Suprapubic skin (tissue), 4 donors: ENCODE measurements at regions not wholly inside any gene's neighbourhood (a gene's known extent, or its start where the extent isn't known, plus 50 kb on each side); places are given as distances from the start of the nearest gene placed in this dataset.

Experiments
- POLR2A ChIP-seq, 2 donors: fragments of 450-650 bp; IDR thresholded peaks; one replicate each; pipeline ENCODE4 v1.6.1; 2017; ENCODE audit warnings: antibody characterized with exemption in 2 of 2, mild to moderate bottlenecking in 2 of 2, moderate library complexity in 2 of 2
- POLR2AphosphoS5 ChIP-seq, 3 donors: sonication (generic); formaldehyde crosslinking; IDR thresholded peaks; one replicate each; pipeline ENCODE4 v1.6.1; 2017; ENCODE audit warnings: antibody characterized with exemption in 3 of 3
- TF ChIP-seq, protein P1 (sequence below), 2 donors: fragments of 200-600 bp in 1 of 2; fragments of 450-650 bp in 1 of 2; sonication (generic) in 1 of 2; IDR thresholded peaks; one replicate each; pipeline ENCODE4 v1.5.1; 2016 to 2019; ENCODE audit warnings: antibody characterized with exemption in 2 of 2, mild to moderate bottlenecking in 1 of 2, moderate library complexity in 1 of 2

DNA sequence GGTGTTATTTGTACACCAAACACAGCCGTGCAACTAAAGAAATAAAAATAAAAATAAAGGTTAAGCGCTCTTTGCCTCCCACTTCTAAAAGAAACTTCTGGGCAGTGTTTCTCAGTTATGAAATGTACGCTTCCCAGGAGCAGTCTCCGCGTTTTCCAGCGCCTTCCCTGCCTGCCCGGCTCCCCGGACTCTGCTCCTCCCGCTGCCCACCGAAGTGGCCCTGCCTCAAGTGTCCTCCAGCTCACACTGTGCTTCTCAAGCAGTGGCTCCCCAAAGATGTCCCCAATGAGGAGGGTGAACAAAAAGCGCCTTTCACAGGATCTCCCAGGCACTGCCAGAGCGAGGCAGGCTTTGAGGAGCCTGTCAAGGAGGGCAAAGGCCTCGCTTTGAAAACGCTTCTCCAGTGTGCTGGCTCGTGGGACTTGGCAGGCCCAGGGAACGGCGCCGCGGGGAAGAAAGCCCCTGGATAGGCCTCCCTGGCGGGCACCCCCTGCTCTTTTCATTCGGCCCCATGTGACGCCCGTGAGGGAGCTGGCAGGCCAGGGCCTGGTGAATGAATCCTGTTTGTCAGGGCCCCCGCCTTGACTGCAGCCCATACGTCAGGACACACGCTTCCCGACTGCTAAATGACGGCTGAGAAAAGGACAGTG is 187.1 kb downstream of the FOXO1 start:
- TF ChIP-seq, protein P1, sequence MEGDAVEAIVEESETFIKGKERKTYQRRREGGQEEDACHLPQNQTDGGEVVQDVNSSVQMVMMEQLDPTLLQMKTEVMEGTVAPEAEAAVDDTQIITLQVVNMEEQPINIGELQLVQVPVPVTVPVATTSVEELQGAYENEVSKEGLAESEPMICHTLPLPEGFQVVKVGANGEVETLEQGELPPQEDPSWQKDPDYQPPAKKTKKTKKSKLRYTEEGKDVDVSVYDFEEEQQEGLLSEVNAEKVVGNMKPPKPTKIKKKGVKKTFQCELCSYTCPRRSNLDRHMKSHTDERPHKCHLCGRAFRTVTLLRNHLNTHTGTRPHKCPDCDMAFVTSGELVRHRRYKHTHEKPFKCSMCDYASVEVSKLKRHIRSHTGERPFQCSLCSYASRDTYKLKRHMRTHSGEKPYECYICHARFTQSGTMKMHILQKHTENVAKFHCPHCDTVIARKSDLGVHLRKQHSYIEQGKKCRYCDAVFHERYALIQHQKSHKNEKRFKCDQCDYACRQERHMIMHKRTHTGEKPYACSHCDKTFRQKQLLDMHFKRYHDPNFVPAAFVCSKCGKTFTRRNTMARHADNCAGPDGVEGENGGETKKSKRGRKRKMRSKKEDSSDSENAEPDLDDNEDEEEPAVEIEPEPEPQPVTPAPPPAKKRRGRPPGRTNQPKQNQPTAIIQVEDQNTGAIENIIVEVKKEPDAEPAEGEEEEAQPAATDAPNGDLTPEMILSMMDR (IDR thresholded peaks at IDR 0.05): no peak
- TF ChIP-seq POLR2A (IDR thresholded peaks at IDR 0.05) (no peak), POLR2AphosphoS5 (IDR thresholded peaks at IDR 0.05) (no peak)
